Astrocyte of the spinal cord (primary cell): ENCODE measurements at regions not wholly inside any gene's neighbourhood (a gene's known extent, or its start where the extent isn't known, plus 50 kb on each side); places are given as distances from the start of the nearest gene placed in this dataset.

Experiments
- DNase-seq: peaks from one replicate; pipeline ENCODE4 v3.0.0; 2011; ENCODE audit warnings: low read depth, low spot score
- H3K4me3 ChIP-seq: 2 replicates; pipeline ENCODE4 v1.5.1; 2011; ENCODE audit warnings: low read depth, mild to moderate bottlenecking, low read length, moderate library complexity
- CTCF ChIP-seq: IDR thresholded peaks from 2 replicates; pipeline ENCODE4 v1.5.1; 2012; ENCODE audit warnings: low read depth, mild to moderate bottlenecking, low read length, inconsistent platforms
- in situ Hi-C: cut with HindIII; loops from 2 replicates; pipeline ENCODE4 v1.10.0; 2017; ENCODE audit warnings: low sequenced_read_pairs

DNA sequence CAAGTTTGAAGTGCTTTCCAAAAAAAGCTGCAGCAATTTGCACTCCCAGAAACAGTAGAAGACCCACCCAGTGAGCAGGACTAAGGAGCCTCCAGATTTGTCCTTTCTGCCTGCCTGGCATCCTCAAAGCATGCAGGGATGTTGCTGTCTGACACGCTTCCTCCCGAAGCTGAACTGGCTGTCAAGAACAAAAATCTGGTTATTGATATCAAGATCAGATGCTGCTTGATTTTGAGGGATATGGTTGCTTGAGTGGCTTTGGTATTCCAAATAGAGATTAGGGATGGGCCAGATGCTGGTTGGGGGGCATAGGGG lies 143.3 kb downstream of the MRPS6 start:
- in situ Hi-C loops, result no loop called here
- TF ChIP-seq CTCF, result no peak
- H3K4me3 ChIP-seq, result no peak overlapping the region
- DNase-seq, result no peak

DNA sequence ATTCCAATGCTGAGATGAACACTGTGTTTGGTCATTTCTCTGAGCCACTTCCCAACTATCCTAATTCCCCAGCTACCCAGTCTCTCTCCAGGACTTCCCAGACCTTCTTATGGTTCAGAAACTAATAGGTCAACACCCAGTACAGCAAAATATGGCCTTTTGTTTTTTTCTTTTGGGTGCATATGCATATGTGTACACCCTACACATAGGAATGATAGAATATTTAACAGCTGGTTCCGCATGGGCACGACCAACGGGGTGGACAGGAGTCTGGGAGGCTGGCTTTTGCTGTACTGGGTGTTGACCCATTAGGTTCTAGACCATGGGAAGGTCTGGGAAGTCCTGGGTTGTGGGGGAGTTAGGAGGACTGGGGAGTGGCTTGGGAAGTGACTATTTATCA lies 143.9 kb downstream of the MRPS6 start:
- DNase-seq, result no peak
- TF ChIP-seq CTCF, result no peak
- in situ Hi-C loops, result no loop called here
- H3K4me3 ChIP-seq, result no peak overlapping the region

GRCh38 chr21:34219334-34220060 lies 144.3 kb upstream of the KCNE2 start:
- TF ChIP-seq CTCF, result no peak
- DNase-seq, result no peak
- H3K4me3 ChIP-seq, result no peak overlapping the region
- in situ Hi-C loops, result no loop called here

DNA sequence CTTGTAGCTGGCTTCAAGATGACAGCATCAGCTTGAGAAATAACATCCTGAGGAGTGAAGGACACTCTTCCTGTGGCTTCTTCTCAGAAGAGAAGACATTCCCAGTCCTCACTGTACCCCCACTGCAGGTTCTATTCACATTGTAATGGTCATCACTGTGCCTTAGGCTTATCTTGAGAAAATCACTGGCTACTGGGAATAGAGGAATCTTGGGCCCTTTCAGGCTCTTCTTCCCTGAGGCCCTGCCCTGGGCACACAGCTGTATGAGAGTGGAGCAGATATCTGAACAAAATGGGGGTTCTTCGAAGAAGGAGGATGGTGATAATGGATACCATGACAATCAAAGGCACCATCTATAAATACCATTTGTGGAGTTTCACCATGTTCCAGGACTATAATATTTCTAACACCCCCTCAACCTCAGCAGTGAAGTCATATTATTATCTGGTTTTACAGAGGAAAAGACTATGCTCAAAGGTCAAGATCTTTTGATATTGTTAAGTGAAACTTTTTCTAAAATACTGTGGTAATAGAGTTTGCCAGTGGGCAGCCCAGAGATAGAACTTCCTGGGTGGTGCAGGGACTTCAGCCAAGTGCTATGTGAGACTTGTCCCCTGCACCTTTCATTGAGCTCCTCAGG lies 143.1 kb upstream of the KCNE2 start:
- TF ChIP-seq CTCF, result no peak
- no peak for DNase-seq
- in situ Hi-C loops, result no loop called here
- H3K4me3 ChIP-seq, result no peak overlapping the region

- TF ChIP-seq CTCF, result no peak
- no peak overlapping the region for H3K4me3 ChIP-seq
- in situ Hi-C loops, result no loop called here
- no peak for DNase-seq
Measured at GRCh38 chr21:34221331-34222030, 142.3 kb upstream of the KCNE2 start.

DNA sequence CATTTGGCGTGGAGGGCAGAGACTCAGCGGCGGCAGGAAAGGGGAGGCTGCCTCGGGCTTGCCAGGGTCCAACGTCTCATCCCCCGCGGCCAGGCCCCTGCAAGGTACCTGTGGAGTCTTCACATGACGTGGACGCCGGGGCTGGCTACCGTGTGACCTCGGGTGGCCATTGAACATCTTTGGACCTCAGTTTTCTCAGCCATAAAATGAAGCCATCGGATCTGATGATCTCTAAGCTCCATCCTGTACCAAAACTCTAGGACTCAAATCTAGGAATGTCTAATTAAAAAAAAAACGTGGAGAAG lies 141.8 kb upstream of the KCNE2 start:
- no peak for DNase-seq
- in situ Hi-C loops, result no loop called here
- no peak overlapping the region for H3K4me3 ChIP-seq
- no peak for TF ChIP-seq CTCF
